SH-SY5Y (cell line): ENCODE measurements at regions not wholly inside any gene's neighbourhood (a gene's known extent, or its start where the extent isn't known, plus 50 kb on each side); places are given as distances from the start of the nearest gene placed in this dataset.

Experiments used
- GATA2 ChIP-seq: IDR thresholded peaks from 2 replicates; pipeline ENCODE4 v1.6.1; 2011; ENCODE audit warnings: mild to moderate bottlenecking, low read depth, low read length
- GATA3 ChIP-seq: IDR thresholded peaks from 2 replicates; pipeline ENCODE4 v1.6.1; 2011; ENCODE audit warnings: low read depth, mild to moderate bottlenecking, low read length, moderate library complexity

GRCh38 chr10:80878330-80878729 lies 340.6 kb downstream of the SH2D4B start:
- TF ChIP-seq GATA2 (no peak), GATA3 (no peak)
